Activated CD4-positive, alpha-beta memory T cell treated with anti-CD3 and anti-CD28 coated beads for 36 hours (primary cell): ENCODE measurements at regions not wholly inside any gene's neighbourhood (a gene's known extent, or its start where the extent isn't known, plus 50 kb on each side); places are given as distances from the start of the nearest gene placed in this dataset.

Experiments
- CTCF ChIA-PET: fragments of 350-600 bp; sonication (Branson Sonifier 250); formaldehyde crosslinking; loops from one replicate; lab custom pipeline; 2021; ENCODE audit warnings: antibody characterized with exemption, inconsistent platforms; lab: Charles Lee
- POLR2A ChIA-PET: fragments of 350-600 bp; sonication (Branson Sonifier 250); formaldehyde crosslinking; loops from one replicate; lab custom pipeline; 2021; ENCODE audit warnings: antibody characterized with exemption; lab: Charles Lee
- DNase-seq: peaks from one replicate; pipeline ENCODE4 v3.0.0-alpha.2; 2020
- H3K27ac Mint-ChIP-seq: one replicate; pipeline ENCODE4 v1.8.0; 2021; ENCODE audit warnings: mixed read lengths
- H3K27me3 Mint-ChIP-seq: one replicate; pipeline ENCODE4 v1.8.0; 2021; ENCODE audit warnings: mixed read lengths
- H3K36me3 Mint-ChIP-seq: one replicate; pipeline ENCODE4 v1.8.0; 2021; ENCODE audit warnings: mixed read lengths
- H3K4me1 Mint-ChIP-seq: one replicate; pipeline ENCODE4 v1.8.0; 2021; ENCODE audit warnings: low read depth, mixed read lengths
- H3K4me3 Mint-ChIP-seq: one replicate; pipeline ENCODE4 v1.8.0; 2021; ENCODE audit warnings: mild to moderate bottlenecking, mixed read lengths
- H3K9me3 Mint-ChIP-seq: one replicate; pipeline ENCODE4 v1.8.0; 2021; ENCODE audit warnings: mixed read lengths
- intact Hi-C: fragments of 100-400 bp; cut with micrococcal nuclease; formaldehyde crosslinking; loops from one replicate; pipeline ENCODE4 v1.15.1; 2023

DNA sequence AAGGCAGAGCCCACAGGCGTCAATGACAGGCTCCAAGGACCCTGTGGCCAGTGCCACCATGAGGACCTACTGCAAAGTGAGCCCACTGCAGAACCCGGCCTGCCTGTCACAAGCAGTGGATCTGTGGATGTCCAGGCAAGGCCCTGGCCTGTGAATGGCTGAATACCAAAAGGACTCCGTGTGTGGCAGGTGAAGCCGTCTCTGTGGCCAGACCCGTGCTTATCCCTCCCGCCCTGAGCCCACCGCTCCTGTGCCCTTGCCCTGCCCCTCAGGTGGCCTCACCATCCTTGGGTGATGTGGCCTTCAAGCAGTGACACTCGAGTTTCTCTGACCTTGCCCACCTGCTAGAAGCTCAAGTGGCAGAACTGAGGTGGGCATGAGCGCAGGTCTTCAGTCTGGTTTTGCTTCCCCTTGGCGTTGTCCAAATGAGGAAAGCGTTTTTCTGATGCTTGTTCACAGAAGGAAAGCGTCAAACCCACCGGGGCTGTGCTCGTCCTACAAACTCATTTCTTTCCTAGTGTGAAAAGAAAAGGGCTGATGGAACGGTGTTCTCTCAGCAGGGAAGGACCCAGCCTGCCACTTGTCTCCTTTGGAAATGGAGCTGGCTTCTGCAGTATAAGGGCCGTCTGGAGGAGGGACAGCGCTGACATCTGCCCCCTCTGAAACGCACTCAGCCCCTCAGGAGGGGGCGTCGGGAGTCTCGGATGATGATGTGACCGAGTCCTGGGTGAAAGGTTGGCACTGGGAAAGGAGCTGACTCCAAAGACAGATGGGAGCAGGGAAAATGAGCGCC lies 377.7 kb upstream of the IRX4 start:
- no peaks in the 10 kb centered on the region for H3K36me3 Mint-ChIP-seq
- DNase-seq: no peak
- ChIA-PET CTCF (no interaction called here), POLR2A (no interaction called here)
- intact Hi-C loops: no loop called here
- H3K27me3 Mint-ChIP-seq: peaks cover 2% of the 10 kb centered on the region
- no peak overlapping the region for H3K4me3 Mint-ChIP-seq
- no peak overlapping the region for H3K27ac Mint-ChIP-seq
- H3K9me3 Mint-ChIP-seq: no peaks in the 10 kb centered on the region
- no peaks in the 10 kb centered on the region for H3K4me1 Mint-ChIP-seq

DNA sequence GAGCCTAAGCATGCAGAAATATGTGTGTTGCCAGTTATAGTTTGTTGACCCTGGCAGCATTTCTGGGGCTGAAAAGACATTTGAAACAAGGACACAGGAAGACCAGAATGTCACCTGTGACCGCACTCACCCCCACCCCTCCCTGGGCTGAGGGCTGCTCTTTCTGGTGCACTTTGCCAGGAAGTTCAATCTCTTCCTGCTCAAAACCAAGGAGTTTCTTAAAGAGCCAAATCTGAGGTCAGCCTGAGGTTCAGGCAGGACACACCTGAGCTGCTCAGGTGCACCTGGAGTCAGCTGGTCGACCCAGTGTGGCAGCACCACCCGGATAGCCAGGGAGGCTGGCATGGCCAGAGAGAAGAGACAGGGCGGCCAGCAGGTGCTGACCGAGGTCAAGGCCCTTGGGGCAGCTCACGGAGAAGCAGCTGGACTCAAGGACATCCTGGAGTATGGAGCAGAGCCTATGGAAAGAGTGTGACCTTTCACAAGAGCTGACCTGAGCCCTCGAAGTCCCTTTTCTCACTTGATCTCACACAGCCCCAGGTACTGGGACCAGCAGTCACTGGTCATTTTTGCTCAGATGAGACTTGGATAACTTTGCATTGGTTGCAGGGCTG lies 376.9 kb upstream of the IRX4 start:
- intact Hi-C loops: no loop called here
- no peaks in the 10 kb centered on the region for H3K4me1 Mint-ChIP-seq
- CTCF ChIA-PET: no interaction called here

DNA sequence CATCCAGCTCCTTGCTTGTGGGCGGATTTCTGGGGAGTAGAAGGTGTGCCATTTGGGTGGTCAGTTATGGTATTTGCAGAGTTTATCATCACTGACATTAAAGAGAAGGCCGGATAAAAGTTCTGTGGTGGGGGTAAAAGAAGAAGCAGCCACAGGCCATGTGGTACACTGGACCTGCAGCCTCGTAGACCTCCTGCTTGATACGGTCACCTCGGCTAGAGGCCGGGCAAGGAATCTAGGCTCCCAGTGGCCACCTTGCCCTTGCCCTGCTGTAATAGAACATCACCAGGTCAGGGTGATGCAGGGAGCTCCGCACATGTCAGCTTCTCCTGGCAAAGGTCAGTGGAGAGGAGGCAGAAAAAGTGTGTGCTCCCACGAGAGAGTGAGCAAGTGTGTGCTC lies 376.1 kb upstream of the IRX4 start:
- CTCF ChIA-PET: no interaction called here
- Mint-ChIP-seq H3K36me3 (no peaks in the 10 kb centered on the region), H3K27me3 (peaks cover 2% of the 10 kb centered on the region), H3K27ac (no peak overlapping the region), H3K9me3 (no peaks in the 10 kb centered on the region), H3K4me3 (no peak overlapping the region), H3K4me1 (no peaks in the 10 kb centered on the region)
- DNase-seq: no peak
- intact Hi-C loops: no loop called here
- POLR2A ChIA-PET: no interaction called here

More for the DNA sequence above, 376.9 kb upstream of the IRX4 start:
- H3K27ac Mint-ChIP-seq: no peak overlapping the region
- peaks cover 2% of the 10 kb centered on the region for H3K27me3 Mint-ChIP-seq
- POLR2A ChIA-PET: no interaction called here
- no peaks in the 10 kb centered on the region for H3K36me3 Mint-ChIP-seq
- H3K9me3 Mint-ChIP-seq: no peaks in the 10 kb centered on the region
- no peak for DNase-seq
- H3K4me3 Mint-ChIP-seq: no peak overlapping the region

DNA sequence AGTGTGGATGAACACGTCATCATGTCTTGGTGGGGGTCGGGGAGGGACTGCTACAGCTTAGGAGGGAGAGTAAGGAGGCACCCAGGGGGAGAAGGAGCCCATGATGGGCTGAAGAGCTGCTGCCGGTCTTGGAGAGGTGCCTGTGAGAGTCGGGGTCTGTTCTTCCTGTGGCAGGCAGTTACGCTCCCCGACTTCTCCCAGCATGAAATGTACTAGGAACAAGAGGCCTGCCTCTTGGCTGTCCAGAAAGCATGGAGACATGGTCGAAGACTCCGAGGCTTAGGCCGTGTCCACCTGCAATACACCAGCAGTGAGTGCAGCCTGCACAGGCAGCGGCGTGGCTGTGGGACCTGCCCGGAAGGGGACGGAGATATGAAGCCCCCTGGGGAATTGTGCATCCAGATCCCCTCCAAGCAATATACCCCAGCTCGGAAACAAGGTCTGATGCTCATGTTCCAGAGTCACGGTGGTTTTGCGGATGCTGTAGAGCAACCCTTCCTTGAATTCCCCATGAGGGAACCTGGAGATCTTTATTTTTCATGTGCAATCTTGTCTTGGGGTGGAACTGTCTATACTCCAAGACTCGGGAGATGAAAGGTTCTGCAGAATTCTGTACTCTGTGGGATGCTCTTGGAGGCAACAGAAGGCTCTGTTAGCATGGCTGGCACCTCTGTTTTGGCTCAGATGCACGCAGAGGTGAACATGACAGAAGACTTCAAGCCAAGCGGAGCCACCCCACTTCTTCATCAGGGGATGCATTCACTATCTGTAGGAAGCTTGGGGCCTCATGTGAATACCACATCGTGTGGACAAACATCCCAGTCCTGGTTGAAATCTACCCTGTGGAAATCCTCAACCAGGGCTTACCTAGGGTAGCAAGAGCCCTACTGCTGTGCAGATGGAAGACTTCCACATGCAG lies 374.9 kb upstream of the IRX4 start:
- CTCF ChIA-PET: no interaction called here
- Mint-ChIP-seq H3K36me3 (no peaks in the 10 kb centered on the region), H3K27ac (no peak overlapping the region), H3K4me3 (no peak overlapping the region), H3K27me3 (peaks cover 2% of the 10 kb centered on the region), H3K9me3 (no peaks in the 10 kb centered on the region), H3K4me1 (no peaks in the 10 kb centered on the region)
- no peak for DNase-seq
- intact Hi-C loops: no loop called here
- POLR2A ChIA-PET: no interaction called here

DNA sequence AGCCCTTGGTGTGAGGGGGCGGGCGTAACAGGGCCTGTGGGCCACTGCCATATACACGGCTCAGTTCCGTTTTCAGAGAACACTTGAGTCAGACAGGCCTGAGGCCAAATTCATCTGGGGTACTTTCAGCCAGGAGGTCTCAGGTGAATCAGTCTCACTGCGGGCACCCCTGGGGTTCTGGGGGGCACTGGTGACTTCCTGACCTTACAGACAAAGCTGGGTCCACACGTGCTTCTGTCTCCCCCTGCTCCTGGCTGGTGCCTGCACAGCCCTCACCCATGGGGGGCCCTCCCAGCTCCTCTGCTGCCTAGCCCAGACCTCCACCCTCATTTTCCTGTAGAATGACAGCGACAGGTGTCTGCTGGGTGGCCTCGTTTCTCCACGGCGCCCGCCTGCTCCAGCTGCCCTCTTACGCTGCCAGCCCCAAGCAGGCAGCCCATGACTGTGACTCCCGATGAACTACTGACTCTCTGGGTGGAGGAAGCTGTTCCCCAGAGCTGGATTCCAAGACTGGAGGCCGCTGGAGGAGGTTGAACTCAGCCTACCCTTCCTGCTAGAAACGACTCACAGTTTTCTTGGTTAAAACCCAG lies 374.1 kb upstream of the IRX4 start:
- H3K4me3 Mint-ChIP-seq: no peak overlapping the region
- no peaks in the 10 kb centered on the region for H3K9me3 Mint-ChIP-seq
- no peak for DNase-seq
- H3K4me1 Mint-ChIP-seq: no peaks in the 10 kb centered on the region
- H3K27ac Mint-ChIP-seq: no peak overlapping the region
- H3K27me3 Mint-ChIP-seq: peaks cover under 1% of the 10 kb centered on the region
- intact Hi-C loops: no loop called here
- no peaks in the 10 kb centered on the region for H3K36me3 Mint-ChIP-seq
- CTCF ChIA-PET: no interaction called here
- POLR2A ChIA-PET: no interaction called here

DNA sequence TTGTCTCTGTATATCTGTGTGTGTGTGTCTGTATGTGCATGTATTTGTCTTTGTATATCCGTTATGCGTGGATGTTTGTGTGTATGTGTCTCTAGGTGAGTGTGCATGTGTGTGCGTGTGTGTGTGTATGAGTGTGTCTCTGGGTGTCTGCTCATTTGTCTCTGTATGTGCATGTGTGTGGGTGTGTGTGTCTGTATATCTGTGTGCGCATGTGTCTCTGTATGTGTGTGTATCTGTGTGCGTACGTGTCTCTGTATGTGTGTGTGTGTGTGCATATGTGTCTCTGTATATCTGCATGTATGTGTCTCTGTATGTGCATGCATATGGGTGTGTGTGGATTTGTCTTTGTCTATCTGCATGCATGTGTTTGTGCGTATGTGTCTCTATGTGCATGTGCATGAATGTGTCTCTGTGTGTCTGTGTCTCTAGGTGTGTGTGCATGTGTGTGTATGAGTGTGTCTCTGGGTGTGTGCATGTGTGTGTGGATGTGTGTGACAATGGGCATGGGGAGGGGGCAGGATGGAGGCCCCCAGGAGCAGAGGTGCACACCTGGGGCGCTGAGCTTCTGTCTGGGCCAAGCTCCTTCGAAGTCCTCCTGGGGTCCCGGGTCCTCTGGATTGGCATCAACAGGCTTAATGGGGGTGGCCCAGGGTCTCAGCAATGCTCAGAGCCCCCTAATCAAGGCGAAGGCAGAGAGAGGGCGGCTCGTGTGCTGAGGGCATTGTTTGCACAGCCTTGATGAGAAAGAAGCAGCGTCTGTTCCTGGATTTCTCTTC lies 373.4 kb upstream of the IRX4 start:
- Mint-ChIP-seq H3K27me3 (no peaks in the 10 kb centered on the region), H3K27ac (no peak overlapping the region), H3K4me3 (no peak overlapping the region)

DNA sequence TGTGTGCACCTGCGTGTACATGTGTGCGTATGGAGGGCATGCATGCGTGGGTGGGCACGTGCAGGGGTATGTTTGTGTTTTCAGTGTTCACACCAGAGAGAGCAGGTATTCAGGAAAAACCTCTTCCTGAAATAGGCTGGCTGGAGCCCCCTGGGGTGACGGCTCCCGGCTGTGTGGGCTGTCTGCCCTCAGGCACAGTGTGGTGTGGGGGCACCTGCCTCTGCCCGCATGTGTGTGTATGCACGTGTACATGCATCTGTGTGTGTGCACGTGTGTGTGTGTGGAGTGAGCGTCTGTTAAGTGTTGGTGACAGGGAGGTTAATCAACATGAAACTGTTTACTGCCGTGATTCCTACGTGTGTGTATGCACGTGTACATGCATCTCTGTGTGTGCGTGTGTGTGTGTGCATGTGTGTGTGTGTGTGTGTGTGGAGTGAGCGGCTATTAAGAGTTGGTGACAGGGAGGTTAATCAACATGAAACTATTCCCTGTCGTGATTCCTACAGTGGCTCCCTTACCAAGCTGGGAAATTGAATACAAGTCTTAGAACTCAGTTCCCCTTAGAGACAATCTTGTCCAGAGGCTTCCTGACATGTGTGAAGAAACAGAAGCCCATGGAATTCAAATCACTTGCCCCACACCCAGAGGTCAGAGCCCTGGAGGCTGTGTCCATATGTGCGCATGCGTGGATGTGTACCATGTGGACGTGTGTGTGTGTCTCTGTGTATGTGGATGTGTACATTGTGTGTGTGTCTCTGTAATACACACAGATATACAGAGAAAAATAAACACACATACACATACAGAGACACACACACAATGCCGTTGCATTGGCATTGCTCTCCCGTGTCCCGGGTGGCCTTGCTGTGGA lies 372.4 kb upstream of the IRX4 start:
- Mint-ChIP-seq H3K27ac (no peak overlapping the region), H3K9me3 (no peaks in the 10 kb centered on the region), H3K4me3 (no peak overlapping the region), H3K27me3 (no peaks in the 10 kb centered on the region), H3K36me3 (no peaks in the 10 kb centered on the region), H3K4me1 (no peaks in the 10 kb centered on the region)
- intact Hi-C loops: no loop called here
- POLR2A ChIA-PET: interaction anchor here (0.7 kb wide), 1 partner anchor 34 kb away, joined by 3 read pairs; no protein-coding TSS in a partner anchor
- DNase-seq: no peak
- CTCF ChIA-PET: no interaction called here

More for the DNA sequence above, 373.4 kb upstream of the IRX4 start:
- Mint-ChIP-seq H3K9me3 (no peaks in the 10 kb centered on the region), H3K36me3 (no peaks in the 10 kb centered on the region), H3K4me1 (no peaks in the 10 kb centered on the region)
- intact Hi-C loops: no loop called here
- ChIA-PET POLR2A (no interaction called here), CTCF (no interaction called here)
- no peak for DNase-seq

DNA sequence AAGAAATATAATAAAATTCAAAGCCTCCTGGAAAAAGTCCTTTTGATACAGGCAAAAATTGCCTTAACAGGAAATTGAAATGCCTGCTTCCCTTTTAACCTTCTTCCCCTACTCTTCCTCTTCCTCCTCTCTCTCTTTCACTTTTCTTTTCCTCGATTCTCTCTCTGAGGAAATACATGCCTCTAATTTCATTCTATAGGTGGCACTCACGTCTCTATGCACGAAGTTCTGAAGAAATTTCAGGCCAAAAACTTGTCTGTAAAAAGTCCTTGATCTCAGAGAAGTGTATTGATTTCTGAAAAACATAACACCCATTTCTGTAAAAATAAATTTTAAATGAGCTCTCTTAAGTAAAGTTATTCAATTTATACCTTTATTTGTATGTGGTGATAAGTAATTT lies 371.7 kb upstream of the IRX4 start:
- DNase-seq: no peak
- no peaks in the 10 kb centered on the region for H3K9me3 Mint-ChIP-seq
- H3K4me1 Mint-ChIP-seq: no peaks in the 10 kb centered on the region
- ChIA-PET POLR2A (interaction anchor here (0.7 kb wide), 1 partner anchor 33 kb away, joined by 3 read pairs; no protein-coding TSS in a partner anchor), CTCF (no interaction called here)
- H3K27me3 Mint-ChIP-seq: no peaks in the 10 kb centered on the region
- no peak overlapping the region for H3K4me3 Mint-ChIP-seq
- intact Hi-C loops: no loop called here
- H3K27ac Mint-ChIP-seq: no peak overlapping the region
- no peaks in the 10 kb centered on the region for H3K36me3 Mint-ChIP-seq

DNA sequence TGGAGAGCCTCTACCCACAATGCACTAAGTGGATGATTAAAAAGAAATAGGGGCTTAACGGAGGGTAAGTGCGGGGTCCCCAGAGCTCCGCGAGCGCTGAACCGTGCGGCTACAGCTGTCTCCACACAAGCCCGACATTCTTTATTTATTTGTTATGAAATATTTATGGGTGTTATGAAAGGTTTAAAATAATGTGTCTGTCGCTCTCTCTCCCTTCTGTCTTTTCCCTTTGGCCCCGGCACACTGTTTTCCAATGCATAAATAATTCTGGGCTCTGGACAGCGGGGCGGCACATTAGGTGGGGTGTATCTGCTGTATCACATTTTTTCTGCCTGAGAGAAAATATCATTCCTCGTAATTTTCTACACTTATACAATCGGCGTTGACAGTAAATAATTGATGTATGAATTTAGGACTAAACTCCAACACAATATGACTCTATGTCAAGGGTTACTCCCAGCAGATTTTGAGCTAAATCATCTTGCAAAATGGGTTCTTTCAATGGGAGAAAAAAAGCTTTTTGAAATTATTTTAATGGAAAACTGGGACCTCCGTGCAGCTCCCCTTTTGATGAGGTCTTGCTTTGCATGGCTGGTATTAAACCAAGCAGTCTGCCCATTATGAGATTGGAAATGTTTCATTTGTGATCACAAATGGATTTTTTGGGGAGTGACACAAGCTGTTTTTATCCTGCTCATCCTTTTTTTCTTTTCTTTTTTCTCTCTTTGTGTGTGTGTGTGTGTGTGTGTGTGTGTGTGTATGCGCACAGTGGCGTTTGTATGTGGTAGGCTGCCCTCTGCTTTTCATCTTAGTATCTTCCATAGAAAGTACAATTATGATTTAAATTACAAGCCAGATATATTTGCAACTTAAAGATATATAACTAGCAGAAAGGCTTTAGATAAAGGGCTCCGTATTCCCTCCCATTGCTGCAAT lies 370.6 kb upstream of the IRX4 start:
- no peak overlapping the region for H3K4me3 Mint-ChIP-seq
- H3K4me1 Mint-ChIP-seq: no peaks in the 10 kb centered on the region
- no peaks in the 10 kb centered on the region for H3K9me3 Mint-ChIP-seq
- no peaks in the 10 kb centered on the region for H3K36me3 Mint-ChIP-seq
- intact Hi-C loops: no loop called here
- peaks cover 3% of the 10 kb centered on the region for H3K27me3 Mint-ChIP-seq
- no peak overlapping the region for H3K27ac Mint-ChIP-seq
- ChIA-PET POLR2A (no interaction called here), CTCF (no interaction called here)
- no peak for DNase-seq

DNA sequence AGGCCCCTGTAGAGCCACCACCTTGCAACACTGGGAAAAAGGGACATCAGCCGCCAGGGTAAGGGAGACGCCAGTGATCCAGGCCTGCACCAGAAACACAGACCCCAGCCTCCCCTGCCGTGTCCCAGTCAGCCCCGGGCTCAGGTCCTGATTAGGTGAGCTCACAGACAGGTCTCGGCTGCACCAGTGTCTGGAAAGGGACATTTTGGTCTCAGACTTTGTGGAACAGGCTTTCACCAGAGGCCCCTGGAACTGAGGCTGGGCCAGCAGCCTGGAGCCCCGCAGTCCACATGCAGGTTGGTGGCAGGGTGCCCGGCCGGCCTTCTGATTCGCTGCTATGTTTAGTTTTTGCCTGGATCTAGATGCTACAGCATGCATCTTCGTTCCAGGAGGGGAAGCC lies 369.0 kb upstream of the IRX4 start:
- Mint-ChIP-seq H3K27me3 (peaks cover 3% of the 10 kb centered on the region), H3K4me1 (no peaks in the 10 kb centered on the region), H3K4me3 (no peak overlapping the region), H3K9me3 (no peaks in the 10 kb centered on the region), H3K27ac (no peak overlapping the region), H3K36me3 (no peaks in the 10 kb centered on the region)
- intact Hi-C loops: no loop called here
- POLR2A ChIA-PET: no interaction called here
- CTCF ChIA-PET: no interaction called here
- no peak for DNase-seq
